Nephron progenitor cell (in vitro differentiated cells): ENCODE measurements at regions not wholly inside any gene's neighbourhood (a gene's known extent, or its start where the extent isn't known, plus 50 kb on each side); places are given as distances from the start of the nearest gene placed in this dataset.

Source experiments
- DNase-seq: peaks from one replicate; pipeline ENCODE4 v3.0.0; 2021
- H3K27ac Mint-ChIP-seq: 2 replicates; pipeline ENCODE4 v1.8.0; 2021; ENCODE audit warnings: mild to moderate bottlenecking, moderate library complexity, mixed read lengths
- H3K27me3 Mint-ChIP-seq: 2 replicates; pipeline ENCODE4 v1.8.0; 2021; ENCODE audit warnings: mild to moderate bottlenecking, low read depth, mixed read lengths; ENCODE audit not compliant: poor library complexity
- H3K36me3 Mint-ChIP-seq: 2 replicates; pipeline ENCODE4 v1.8.0; 2021; ENCODE audit warnings: low read depth, mixed read lengths
- H3K4me1 Mint-ChIP-seq: 2 replicates; pipeline ENCODE4 v1.8.0; 2021; ENCODE audit warnings: mixed read lengths
- H3K4me3 Mint-ChIP-seq: 2 replicates; pipeline ENCODE4 v1.8.0; 2021; ENCODE audit warnings: mild to moderate bottlenecking, moderate library complexity, mixed read lengths
- H3K9me3 Mint-ChIP-seq: 2 replicates; pipeline ENCODE4 v1.8.0; 2021; ENCODE audit warnings: mild to moderate bottlenecking, moderate library complexity, mixed read lengths
- TF ChIP-seq, protein P1 (sequence below): fragments of 200-600 bp; sonication (generic); IDR thresholded peaks from 2 replicates; pipeline ENCODE4 v1.5.0; 2021; ENCODE audit warnings: antibody characterized with exemption

DNA sequence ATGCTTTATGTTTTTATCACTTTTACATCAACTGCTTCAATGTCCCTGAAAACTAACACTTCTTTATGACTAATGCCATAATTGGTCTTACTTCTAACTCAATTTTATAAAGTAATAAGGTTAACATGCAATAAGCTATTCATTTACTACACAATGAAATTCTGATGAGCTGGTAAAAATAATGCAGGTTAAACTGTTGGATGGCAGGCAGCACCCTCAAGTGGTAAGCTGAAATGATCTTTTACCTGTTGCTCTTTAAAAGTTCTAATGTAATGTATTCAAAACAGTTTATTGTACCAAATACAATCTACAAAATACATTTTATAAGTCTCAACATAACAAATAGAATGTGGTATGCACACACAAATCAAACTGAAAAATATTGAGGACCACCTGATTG, 1280.3 kb downstream of the CDH8 start:
- H3K27ac Mint-ChIP-seq: no peak overlapping the region
- H3K4me1 Mint-ChIP-seq: no peaks in the 10 kb centered on the region
- H3K27me3 Mint-ChIP-seq: no peaks in the 10 kb centered on the region
- H3K9me3 Mint-ChIP-seq: no peaks in the 10 kb centered on the region
- DNase-seq: no peak
- TF ChIP-seq, protein P1, sequence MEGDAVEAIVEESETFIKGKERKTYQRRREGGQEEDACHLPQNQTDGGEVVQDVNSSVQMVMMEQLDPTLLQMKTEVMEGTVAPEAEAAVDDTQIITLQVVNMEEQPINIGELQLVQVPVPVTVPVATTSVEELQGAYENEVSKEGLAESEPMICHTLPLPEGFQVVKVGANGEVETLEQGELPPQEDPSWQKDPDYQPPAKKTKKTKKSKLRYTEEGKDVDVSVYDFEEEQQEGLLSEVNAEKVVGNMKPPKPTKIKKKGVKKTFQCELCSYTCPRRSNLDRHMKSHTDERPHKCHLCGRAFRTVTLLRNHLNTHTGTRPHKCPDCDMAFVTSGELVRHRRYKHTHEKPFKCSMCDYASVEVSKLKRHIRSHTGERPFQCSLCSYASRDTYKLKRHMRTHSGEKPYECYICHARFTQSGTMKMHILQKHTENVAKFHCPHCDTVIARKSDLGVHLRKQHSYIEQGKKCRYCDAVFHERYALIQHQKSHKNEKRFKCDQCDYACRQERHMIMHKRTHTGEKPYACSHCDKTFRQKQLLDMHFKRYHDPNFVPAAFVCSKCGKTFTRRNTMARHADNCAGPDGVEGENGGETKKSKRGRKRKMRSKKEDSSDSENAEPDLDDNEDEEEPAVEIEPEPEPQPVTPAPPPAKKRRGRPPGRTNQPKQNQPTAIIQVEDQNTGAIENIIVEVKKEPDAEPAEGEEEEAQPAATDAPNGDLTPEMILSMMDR: no peak
- no peak overlapping the region for H3K4me3 Mint-ChIP-seq
- H3K36me3 Mint-ChIP-seq: no peaks in the 10 kb centered on the region

DNA sequence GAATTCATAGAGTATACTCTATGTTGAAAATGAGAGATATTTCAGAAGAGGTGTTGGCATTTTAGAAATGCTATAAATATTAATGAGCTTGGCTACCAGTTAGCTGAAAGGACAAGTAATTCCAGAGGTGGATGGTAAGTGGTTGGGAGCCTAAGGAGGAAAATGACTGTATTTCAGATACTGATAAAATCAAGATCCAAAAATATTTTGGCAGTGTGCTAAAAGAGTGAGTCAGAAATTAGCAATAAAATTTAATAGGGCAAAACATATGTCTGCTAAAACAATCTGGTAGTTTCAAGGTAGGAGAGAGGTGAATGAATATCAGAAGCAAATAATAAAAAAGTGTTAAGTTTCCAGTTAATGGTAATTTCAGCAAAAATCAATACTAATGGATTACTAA, 1287.9 kb downstream of the CDH8 start:
- TF ChIP-seq, protein P1: no peak
- no peaks in the 10 kb centered on the region for H3K27me3 Mint-ChIP-seq
- H3K36me3 Mint-ChIP-seq: no peaks in the 10 kb centered on the region
- H3K4me3 Mint-ChIP-seq: no peak overlapping the region
- no peaks in the 10 kb centered on the region for H3K9me3 Mint-ChIP-seq
- DNase-seq: no peak
- H3K4me1 Mint-ChIP-seq: no peaks in the 10 kb centered on the region
- H3K27ac Mint-ChIP-seq: no peak overlapping the region

DNA sequence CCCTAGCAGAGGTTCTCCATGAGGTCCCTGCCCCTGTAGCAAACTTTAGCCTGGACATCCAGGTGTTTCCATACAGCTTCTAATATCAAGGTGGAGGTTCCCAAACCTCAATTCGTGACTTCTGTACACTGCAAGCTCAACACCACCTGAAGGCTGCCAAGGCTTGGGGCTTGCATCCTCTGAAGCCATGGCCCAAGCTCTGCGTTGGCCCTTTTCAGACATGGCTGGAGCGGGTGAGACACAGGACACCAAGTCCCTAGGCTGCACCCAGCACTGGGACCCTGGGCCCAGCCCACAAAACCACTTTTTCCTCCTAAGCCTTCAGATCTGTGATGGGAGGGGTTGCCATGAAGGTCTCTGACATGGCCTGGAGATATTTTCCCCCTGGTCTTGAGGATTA, 1292.0 kb downstream of the CDH8 start:
- no peak for DNase-seq
- no peaks in the 10 kb centered on the region for H3K9me3 Mint-ChIP-seq
- TF ChIP-seq, protein P1: no peak
- H3K36me3 Mint-ChIP-seq: no peaks in the 10 kb centered on the region
- H3K27me3 Mint-ChIP-seq: no peaks in the 10 kb centered on the region
- H3K4me3 Mint-ChIP-seq: no peak overlapping the region
- H3K27ac Mint-ChIP-seq: no peak overlapping the region
- H3K4me1 Mint-ChIP-seq: no peaks in the 10 kb centered on the region

DNA sequence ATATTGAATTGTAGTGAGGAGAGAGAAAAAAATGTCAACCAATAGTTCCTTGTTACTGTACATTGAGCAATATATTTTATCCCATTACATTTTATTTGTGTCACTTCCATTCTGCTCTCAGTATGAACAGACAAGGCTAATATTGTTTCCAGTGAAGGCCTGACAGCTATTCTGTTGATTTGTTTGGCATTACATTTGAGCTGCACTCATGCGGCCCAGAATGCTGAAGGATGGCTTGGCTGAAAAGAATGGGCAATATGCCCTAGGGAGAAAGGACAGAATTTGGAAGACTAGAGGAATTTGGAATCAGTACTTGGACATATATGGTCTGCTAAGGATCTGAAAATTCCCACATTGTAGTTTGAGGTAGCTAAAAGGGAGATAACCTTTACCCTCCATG, 1294.4 kb downstream of the CDH8 start:
- Mint-ChIP-seq H3K4me1 (no peaks in the 10 kb centered on the region), H3K4me3 (no peak overlapping the region), H3K27ac (no peak overlapping the region), H3K36me3 (no peaks in the 10 kb centered on the region), H3K27me3 (no peaks in the 10 kb centered on the region), H3K9me3 (no peaks in the 10 kb centered on the region)
- TF ChIP-seq, protein P1: no peak
- DNase-seq: no peak

DNA sequence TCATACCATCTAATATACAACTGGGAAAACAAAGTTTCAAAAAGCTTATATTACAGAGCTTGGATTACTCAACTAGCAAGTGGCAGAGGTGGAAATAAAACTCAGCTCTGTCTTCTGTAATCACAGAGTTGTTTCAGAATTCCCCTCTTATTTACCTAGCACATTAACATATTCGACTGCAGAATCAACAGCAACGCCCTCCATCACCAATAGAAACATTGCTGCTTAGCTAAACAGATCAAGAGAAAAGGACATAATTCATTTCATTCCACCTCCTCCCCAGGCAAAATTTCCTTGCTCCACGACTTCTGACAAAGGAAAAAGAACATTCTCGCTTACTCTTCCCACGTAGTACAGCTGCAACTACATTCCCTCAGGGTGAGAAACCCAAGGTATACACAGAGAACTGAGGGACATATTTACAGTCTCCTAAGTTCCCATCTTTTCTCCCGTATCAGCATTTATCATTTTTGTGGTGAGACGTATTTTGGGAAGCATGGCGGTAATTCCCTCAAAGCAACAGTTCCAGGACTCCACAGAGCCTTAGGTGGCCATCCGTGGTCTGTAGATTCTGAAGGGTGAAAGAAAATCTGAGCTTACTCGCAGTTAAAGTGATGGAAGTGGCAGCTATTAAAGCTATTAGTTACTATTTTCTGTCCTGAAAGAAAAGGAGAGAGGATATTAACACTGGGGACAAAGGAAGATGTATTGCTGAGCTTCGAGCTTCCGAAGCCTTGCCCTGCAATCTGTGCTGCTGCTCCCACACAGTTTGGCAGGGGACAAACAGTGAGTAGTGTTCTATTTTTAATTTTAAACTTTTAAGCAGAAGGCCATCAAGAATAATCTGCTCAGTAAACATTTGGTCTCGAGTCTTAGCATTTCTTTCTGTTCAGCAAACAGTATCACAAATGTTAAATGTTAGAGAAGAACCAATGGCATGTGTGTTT, 1296.2 kb downstream of the CDH8 start:
- no peaks in the 10 kb centered on the region for H3K36me3 Mint-ChIP-seq
- H3K27ac Mint-ChIP-seq: no peak overlapping the region
- no peaks in the 10 kb centered on the region for H3K9me3 Mint-ChIP-seq
- no peaks in the 10 kb centered on the region for H3K4me1 Mint-ChIP-seq
- DNase-seq: no peak
- H3K27me3 Mint-ChIP-seq: no peaks in the 10 kb centered on the region
- no peak overlapping the region for H3K4me3 Mint-ChIP-seq
- TF ChIP-seq, protein P1: no peak
